WTC11 (cell line): ENCODE measurements at regions not wholly inside any gene's neighbourhood (a gene's known extent, or its start where the extent isn't known, plus 50 kb on each side); places are given as distances from the start of the nearest gene placed in this dataset.
"Not testable (repeated sequence)": the region's sequence is repeated elsewhere in the genome, so short reads cannot be mapped to it uniquely, and the experiment has no call there.

ENCODE experiments used
- ATAC-seq: fragments of 200-7000 bp; cut with Tn5 transposase; 2 replicates; pipeline ENCODE4 v1.10.0; 2021; ENCODE audit warnings: mild to moderate bottlenecking, moderate library complexity
- CTCF ChIA-PET: fragments of 300-600 bp; sonication (Branson Sonifier 250); formaldehyde crosslinking; loops from one replicate; lab custom pipeline; 2021; ENCODE audit warnings: antibody characterized with exemption; lab: Charles Lee
- POLR2A ChIA-PET: fragments of 350-600 bp; sonication (Branson Sonifier 250); formaldehyde crosslinking; loops from one replicate; lab custom pipeline; 2021; ENCODE audit warnings: antibody characterized with exemption; lab: Charles Lee
- DNase-seq: peaks from one replicate; pipeline ENCODE4 v3.0.0; 2021; ENCODE audit warnings: low spot score
- H3K27ac Mint-ChIP-seq: 2 replicates; pipeline ENCODE4 v1.8.0; 2021; ENCODE audit warnings: mixed read lengths
- H3K27me3 Mint-ChIP-seq: 2 replicates; pipeline ENCODE4 v1.8.0; 2021; ENCODE audit warnings: low read depth, mild to moderate bottlenecking, moderate library complexity, mixed read lengths
- H3K36me3 Mint-ChIP-seq: 2 replicates; pipeline ENCODE4 v1.8.0; 2021; ENCODE audit warnings: mixed read lengths
- H3K4me1 Mint-ChIP-seq: 2 replicates; pipeline ENCODE4 v1.8.0; 2022; ENCODE audit warnings: mixed read lengths
- H3K4me3 Mint-ChIP-seq: 2 replicates; pipeline ENCODE4 v1.8.0; 2021; ENCODE audit warnings: mild to moderate bottlenecking, moderate library complexity, mixed read lengths
- H3K9me3 Mint-ChIP-seq: 2 replicates; pipeline ENCODE4 v1.8.0; 2021; ENCODE audit warnings: mixed read lengths
- E2F1 ChIP-seq: sonication (generic); formaldehyde crosslinking; IDR thresholded peaks from 2 replicates; pipeline ENCODE4 v1.8.0; 2022; ENCODE audit warnings: mild to moderate bottlenecking, missing genetic modification reagents
- ERG ChIP-seq: fragments of 250-450 bp; sonication (Bioruptor Pico); IDR thresholded peaks from 2 replicates; pipeline ENCODE4 v1.8.0; 2021; ENCODE audit warnings: mild to moderate bottlenecking
- FOXK1 ChIP-seq: sonication (generic); formaldehyde crosslinking; IDR thresholded peaks from 2 replicates; pipeline ENCODE4 v1.8.0; 2022; ENCODE audit warnings: mild to moderate bottlenecking, moderate library complexity, missing genetic modification reagents
- GABPB1 ChIP-seq: sonication (generic); formaldehyde crosslinking; IDR thresholded peaks from 2 replicates; pipeline ENCODE4 v1.8.1; 2023; ENCODE audit warnings: mild to moderate bottlenecking, missing genetic modification reagents
- JAZF1 ChIP-seq: fragments of 250-450 bp; sonication (Bioruptor Pico); IDR thresholded peaks from 2 replicates; pipeline ENCODE4 v1.9.0; 2021; ENCODE audit warnings: moderate library complexity, mild to moderate bottlenecking, inconsistent platforms
- NFE2L1 ChIP-seq: sonication (generic); formaldehyde crosslinking; IDR thresholded peaks from 2 replicates; pipeline ENCODE4 v1.8.1; 2023; ENCODE audit warnings: missing genetic modification reagents
- NR3C1 ChIP-seq: sonication (generic); formaldehyde crosslinking; conservative IDR thresholded peaks from 2 replicates; pipeline ENCODE4 v1.8.1; 2023; ENCODE audit warnings: low read depth, mild to moderate bottlenecking, missing genetic modification reagents
- ZNF121 ChIP-seq: sonication (generic); formaldehyde crosslinking; IDR thresholded peaks from 2 replicates; pipeline ENCODE4 v1.8.0; 2023; ENCODE audit warnings: missing genetic modification reagents
- ZNF263 ChIP-seq: sonication (generic); formaldehyde crosslinking; IDR thresholded peaks from 2 replicates; pipeline ENCODE4 v1.8.1; 2022; ENCODE audit warnings: low read depth, mild to moderate bottlenecking, moderate library complexity, missing genetic modification reagents
- ZNF416 ChIP-seq: fragments of 250-450 bp; sonication (Bioruptor Pico); IDR thresholded peaks from 2 replicates; pipeline ENCODE4 v1.9.0; 2021; ENCODE audit warnings: mild to moderate bottlenecking, inconsistent platforms
- TF ChIP-seq, protein P1 (sequence below): sonication (generic); formaldehyde crosslinking; conservative IDR thresholded peaks from 2 replicates; pipeline ENCODE4 v1.8.1; 2022; ENCODE audit warnings: mild to moderate bottlenecking, missing genetic modification reagents
- TF ChIP-seq, protein P2 (sequence below): sonication (generic); formaldehyde crosslinking; IDR thresholded peaks from 2 replicates; pipeline ENCODE4 v1.8.1; 2022; ENCODE audit warnings: low read depth, missing genetic modification reagents, borderline replicate concordance
- TF ChIP-seq, protein P3 (sequence below): sonication (generic); formaldehyde crosslinking; IDR thresholded peaks from 2 replicates; pipeline ENCODE4 v1.8.0; 2023; ENCODE audit warnings: missing genetic modification reagents, mild to moderate bottlenecking, borderline replicate concordance

GRCh38 chr1:53398576-53399365 is 60.4 kb upstream of the DMRTB1 start:
- peaks cover 4% of the 10 kb centered on the region; the same call in 1 of the 2 replicates for H3K36me3 Mint-ChIP-seq
- peaks cover 40% of the 10 kb centered on the region for H3K27me3 Mint-ChIP-seq
- TF ChIP-seq ZNF121 (CRISPR knock-in tag), result no peak
- TF ChIP-seq, protein P1, sequence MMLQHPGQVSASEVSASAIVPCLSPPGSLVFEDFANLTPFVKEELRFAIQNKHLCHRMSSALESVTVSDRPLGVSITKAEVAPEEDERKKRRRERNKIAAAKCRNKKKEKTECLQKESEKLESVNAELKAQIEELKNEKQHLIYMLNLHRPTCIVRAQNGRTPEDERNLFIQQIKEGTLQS (CRISPR knock-in tag), result no peak
- no peak for TF ChIP-seq ZNF416
- TF ChIP-seq NR3C1 (CRISPR knock-in tag), result no peak
- no peak for TF ChIP-seq GABPB1 (CRISPR knock-in tag)
- TF ChIP-seq ERG (CRISPR knock-in tag), result no peak
- no peak for TF ChIP-seq ZNF263 (CRISPR knock-in tag)
- TF ChIP-seq, protein P2, sequence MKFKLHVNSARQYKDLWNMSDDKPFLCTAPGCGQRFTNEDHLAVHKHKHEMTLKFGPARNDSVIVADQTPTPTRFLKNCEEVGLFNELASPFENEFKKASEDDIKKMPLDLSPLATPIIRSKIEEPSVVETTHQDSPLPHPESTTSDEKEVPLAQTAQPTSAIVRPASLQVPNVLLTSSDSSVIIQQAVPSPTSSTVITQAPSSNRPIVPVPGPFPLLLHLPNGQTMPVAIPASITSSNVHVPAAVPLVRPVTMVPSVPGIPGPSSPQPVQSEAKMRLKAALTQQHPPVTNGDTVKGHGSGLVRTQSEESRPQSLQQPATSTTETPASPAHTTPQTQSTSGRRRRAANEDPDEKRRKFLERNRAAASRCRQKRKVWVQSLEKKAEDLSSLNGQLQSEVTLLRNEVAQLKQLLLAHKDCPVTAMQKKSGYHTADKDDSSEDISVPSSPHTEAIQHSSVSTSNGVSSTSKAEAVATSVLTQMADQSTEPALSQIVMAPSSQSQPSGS, result no peak
- no peak for TF ChIP-seq NFE2L1 (CRISPR knock-in tag)
- no peak for TF ChIP-seq FOXK1 (CRISPR knock-in tag)
- TF ChIP-seq JAZF1, result no peak
- TF ChIP-seq, protein P3, sequence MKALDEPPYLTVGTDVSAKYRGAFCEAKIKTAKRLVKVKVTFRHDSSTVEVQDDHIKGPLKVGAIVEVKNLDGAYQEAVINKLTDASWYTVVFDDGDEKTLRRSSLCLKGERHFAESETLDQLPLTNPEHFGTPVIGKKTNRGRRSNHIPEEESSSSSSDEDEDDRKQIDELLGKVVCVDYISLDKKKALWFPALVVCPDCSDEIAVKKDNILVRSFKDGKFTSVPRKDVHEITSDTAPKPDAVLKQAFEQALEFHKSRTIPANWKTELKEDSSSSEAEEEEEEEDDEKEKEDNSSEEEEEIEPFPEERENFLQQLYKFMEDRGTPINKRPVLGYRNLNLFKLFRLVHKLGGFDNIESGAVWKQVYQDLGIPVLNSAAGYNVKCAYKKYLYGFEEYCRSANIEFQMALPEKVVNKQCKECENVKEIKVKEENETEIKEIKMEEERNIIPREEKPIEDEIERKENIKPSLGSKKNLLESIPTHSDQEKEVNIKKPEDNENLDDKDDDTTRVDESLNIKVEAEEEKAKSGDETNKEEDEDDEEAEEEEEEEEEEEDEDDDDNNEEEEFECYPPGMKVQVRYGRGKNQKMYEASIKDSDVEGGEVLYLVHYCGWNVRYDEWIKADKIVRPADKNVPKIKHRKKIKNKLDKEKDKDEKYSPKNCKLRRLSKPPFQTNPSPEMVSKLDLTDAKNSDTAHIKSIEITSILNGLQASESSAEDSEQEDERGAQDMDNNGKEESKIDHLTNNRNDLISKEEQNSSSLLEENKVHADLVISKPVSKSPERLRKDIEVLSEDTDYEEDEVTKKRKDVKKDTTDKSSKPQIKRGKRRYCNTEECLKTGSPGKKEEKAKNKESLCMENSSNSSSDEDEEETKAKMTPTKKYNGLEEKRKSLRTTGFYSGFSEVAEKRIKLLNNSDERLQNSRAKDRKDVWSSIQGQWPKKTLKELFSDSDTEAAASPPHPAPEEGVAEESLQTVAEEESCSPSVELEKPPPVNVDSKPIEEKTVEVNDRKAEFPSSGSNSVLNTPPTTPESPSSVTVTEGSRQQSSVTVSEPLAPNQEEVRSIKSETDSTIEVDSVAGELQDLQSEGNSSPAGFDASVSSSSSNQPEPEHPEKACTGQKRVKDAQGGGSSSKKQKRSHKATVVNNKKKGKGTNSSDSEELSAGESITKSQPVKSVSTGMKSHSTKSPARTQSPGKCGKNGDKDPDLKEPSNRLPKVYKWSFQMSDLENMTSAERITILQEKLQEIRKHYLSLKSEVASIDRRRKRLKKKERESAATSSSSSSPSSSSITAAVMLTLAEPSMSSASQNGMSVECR (CRISPR knock-in tag), result no peak
- no peak for TF ChIP-seq E2F1
- ChIA-PET POLR2A (interaction anchor here (0.6 kb wide), 1 partner anchor 64 kb away, joined by 3 read pairs; no protein-coding TSS in a partner anchor), CTCF (interaction anchor here (1.0 to 1.8 kb wide), 3 partner anchors 13 to 120 kb away, joined by 3 to 6 read pairs (median 4); no protein-coding TSS in a partner anchor)
- ATAC-seq (no peak), DNase-seq (no peak)
- H3K9me3 Mint-ChIP-seq, result peaks cover 7% of the 10 kb centered on the region; the same call in 1 of the 2 replicates
- peaks cover 57% of the 10 kb centered on the region for H3K4me1 Mint-ChIP-seq
- H3K27ac Mint-ChIP-seq, result no peak overlapping the region
- no peak overlapping the region for H3K4me3 Mint-ChIP-seq

DNA sequence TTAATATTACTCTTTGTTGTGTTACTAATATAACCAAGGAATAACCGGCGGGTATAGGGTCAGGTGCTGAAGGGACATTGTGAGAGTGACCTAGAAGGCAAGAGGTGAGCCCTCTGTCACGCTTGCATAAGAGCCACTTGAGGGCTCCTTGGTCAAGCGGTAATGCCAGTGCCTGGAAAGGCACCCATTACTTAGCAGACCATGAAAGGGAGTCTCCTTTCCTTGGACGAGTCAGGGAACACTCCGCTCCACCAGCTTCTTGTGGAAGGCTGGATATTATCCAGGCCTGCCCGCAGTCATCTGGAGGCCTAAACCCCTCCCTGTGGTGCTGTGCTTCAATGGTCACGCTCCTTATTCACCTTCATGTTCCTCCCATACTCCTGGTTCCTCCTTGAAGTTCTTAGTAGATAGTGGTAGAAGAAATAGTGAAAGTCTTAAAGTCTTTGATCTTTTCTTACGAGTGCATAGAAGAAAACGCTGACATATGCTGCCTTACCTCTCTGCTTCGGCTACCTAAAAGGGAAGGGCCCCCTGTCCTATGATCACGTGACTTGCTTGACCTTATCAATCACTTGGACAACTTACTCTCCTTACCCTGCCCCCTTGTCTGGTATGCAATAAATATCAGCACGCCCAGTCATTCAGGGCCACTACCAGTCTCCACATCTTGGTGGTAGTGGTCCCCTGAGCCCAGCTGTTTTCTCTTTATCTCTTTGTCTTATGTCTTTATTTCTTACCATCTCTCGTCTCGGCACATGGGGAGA is 59.6 kb upstream of the DMRTB1 start:
- POLR2A ChIA-PET, ATAC-seq, H3K4me3 Mint-ChIP-seq, DNase-seq, CTCF ChIA-PET, H3K36me3 Mint-ChIP-seq, H3K9me3 Mint-ChIP-seq, H3K27ac Mint-ChIP-seq: not testable (repeated sequence)
- Mint-ChIP-seq H3K27me3 (peaks cover 46% of the 10 kb centered on the region), H3K4me1 (peaks cover 51% of the 10 kb centered on the region)
